K562 (cell line): ENCODE measurements at regions not wholly inside any gene's neighbourhood (a gene's known extent, or its start where the extent isn't known, plus 50 kb on each side); places are given as distances from the start of the nearest gene placed in this dataset.

Experiments used
- ATAC-seq: fragments of 200-7000 bp; cut with Tn5 transposase; 3 replicates; pipeline ENCODE4 v1.9.1; 2020; ENCODE audit warnings: moderate library complexity
- BruUV-seq: library from RNA; stranded (reverse); fragments of 400-500 nt; replicated peaks from 2 replicates; lab custom pipeline; 2021; lab: Mats Ljungman, UMichigan
- CTCF ChIA-PET: fragments of 300-600 bp; formaldehyde crosslinking; extraction: SDS; loops from one replicate; lab custom pipeline; 2021; ENCODE audit warnings: low intra/inter-chr PET ratio; lab: Yijun Ruan, JAX
- POLR2A ChIA-PET: fragments of 300-600, 350-650 bp; sonication (Branson Sonifier 250); formaldehyde crosslinking; extraction: SDS; loops from one replicate; lab custom pipeline; 2021; ENCODE audit warnings: antibody characterized with exemption, inconsistent platforms; lab: Yijun Ruan, JAX
- DNase-seq, 4 experiments: peaks; one replicate each; pipeline versions ENCODE4 v3.0.0 to v3.0.0-alpha.2; 2011 to 2018; ENCODE audit warnings: low spot score in 3 of 4, mixed read lengths in 3 of 4; ENCODE audit errors: extremely low read depth in 1 of 4
- FAIRE-seq: peaks from 2 replicates; lab custom pipeline; 2011; peaks lifted over from hg19 to GRCh38; lab: Jason Lieb, UNC
- H2AFZ ChIP-seq: 2 replicates; pipeline ENCODE4 v1.6.0; 2011; ENCODE audit warnings: low read depth, low read length, control low read depth, inconsistent platforms
- H3K27ac ChIP-seq: fragments of 200-600 bp; 3 replicates; pipeline ENCODE4 v1.8.0; 2011; ENCODE audit warnings: low read depth, mild to moderate bottlenecking, control low read depth, inconsistent platforms, low read length, moderate library complexity, mixed read lengths; ENCODE audit errors: extremely low read depth
- H3K27me3 ChIP-seq, 2 experiments: fragments of 300-600 bp in 1 of 2; 2 replicates in 1 of 2; 3 replicates in 1 of 2; pipeline versions ENCODE4 v1.6.0 to v1.8.0; 2011; ENCODE audit warnings: inconsistent platforms in 2 of 2, low read length in 2 of 2, mild to moderate bottlenecking in 1 of 2, mixed read lengths in 1 of 2, moderate library complexity in 1 of 2; ENCODE audit not compliant: control insufficient read depth in 2 of 2, insufficient read depth in 2 of 2
- H3K36me3 ChIP-seq: fragments of 300-600 bp; 3 replicates; pipeline ENCODE4 v1.8.0; 2011; ENCODE audit warnings: mild to moderate bottlenecking, low read length, inconsistent platforms; ENCODE audit not compliant: control insufficient read depth, insufficient read depth
- H3K4me1 ChIP-seq, 2 experiments: fragments of 200-600 bp in 1 of 2; replicated peaks in 1 of 2; 2 replicates in 1 of 2; 3 replicates in 1 of 2; pipeline versions ENCODE4 v1.5.1 to v1.8.0; 2011; ENCODE audit warnings: inconsistent platforms in 2 of 2, low read length in 2 of 2, mild to moderate bottlenecking in 1 of 2, mixed read lengths in 1 of 2, moderate library complexity in 1 of 2; ENCODE audit not compliant: control insufficient read depth in 2 of 2, insufficient read depth in 2 of 2
- H3K4me2 ChIP-seq: 2 replicates; pipeline ENCODE4 v1.6.1; 2011; ENCODE audit warnings: low read length, control low read depth, inconsistent platforms, mixed read lengths; ENCODE audit not compliant: insufficient read depth
- H3K4me3 ChIP-seq: fragments of 200-600 bp; sonication (generic), shearing (Covaris generic); 2 replicates; pipeline ENCODE4 v1.5.1; 2016; ENCODE audit warnings: control low read depth, inconsistent platforms
- H3K79me2 ChIP-seq: fragments of 200-600 bp; 3 replicates; pipeline ENCODE4 v1.8.0; 2011; ENCODE audit warnings: low read length, inconsistent platforms; ENCODE audit not compliant: control insufficient read depth, insufficient read depth
- H3K9ac ChIP-seq, 2 experiments: 2 replicates each; pipeline versions ENCODE4 v1.6.0 to v1.6.1; 2011; ENCODE audit warnings: low read depth in 2 of 2, low read length in 2 of 2, control low read depth in 1 of 2, inconsistent platforms in 1 of 2, mild to moderate bottlenecking in 1 of 2, mixed read lengths in 1 of 2; ENCODE audit not compliant: insufficient read depth in 1 of 2
- H3K9me1 ChIP-seq: one replicate; pipeline ENCODE4 v1.6.0; 2011; ENCODE audit warnings: inconsistent platforms, mild to moderate bottlenecking, low read length, moderate library complexity; ENCODE audit not compliant: control insufficient read depth, insufficient read depth
- H3K9me3 ChIP-seq: replicated peaks from 2 replicates; pipeline ENCODE4 v1.5.1; 2011; ENCODE audit warnings: low read depth, low read length, inconsistent platforms; ENCODE audit not compliant: control insufficient read depth, insufficient read depth
- H4K20me1 ChIP-seq: replicated peaks from 2 replicates; pipeline ENCODE4 v1.6.1; 2011; ENCODE audit warnings: low read length, inconsistent platforms, mixed read lengths; ENCODE audit not compliant: control insufficient read depth, insufficient read depth
- CBX2 ChIP-seq: fragments of 200-600 bp; sonication (generic); IDR thresholded peaks from one replicate; pipeline ENCODE4 v1.6.1; 2012; ENCODE audit warnings: mild to moderate bottlenecking, low read length, inconsistent platforms; ENCODE audit not compliant: insufficient read depth, poor library complexity, severe bottlenecking
- CREB1 ChIP-seq, 2 experiments: sonication (generic) in 1 of 2; formaldehyde crosslinking in 1 of 2; IDR thresholded peaks; 2 replicates each; pipeline versions ENCODE4 v1.6.1 to v1.8.0; 2012 to 2022; ENCODE audit warnings: inconsistent platforms in 1 of 2, mild to moderate bottlenecking in 1 of 2, missing genetic modification reagents in 1 of 2, moderate library complexity in 1 of 2
- KDM4B ChIP-seq, 2 experiments: fragments of 450-650 bp in 1 of 2; sonication (generic) in 1 of 2; IDR thresholded peaks; 2 replicates each; pipeline ENCODE4 v1.6.1; 2016 to 2017; ENCODE audit warnings: borderline replicate concordance in 2 of 2, antibody characterized with exemption in 1 of 2, low read depth in 1 of 2, mild to moderate bottlenecking in 1 of 2
- NRF1 ChIP-seq, 2 experiments: fragments of 450-650 bp; IDR thresholded peaks in 1 of 2; conservative IDR thresholded peaks in 1 of 2; 2 replicates each; pipeline ENCODE4 v1.6.1; 2014; ENCODE audit warnings: mild to moderate bottlenecking in 2 of 2
- TAF15 ChIP-seq: fragments of 200-400 bp; formaldehyde crosslinking; IDR thresholded peaks from 2 replicates; pipeline ENCODE4 v1.6.1; 2017; ENCODE audit warnings: mild to moderate bottlenecking, low read depth, low read length, moderate library complexity
- ZBTB8A ChIP-seq: fragments of 450-650 bp; IDR thresholded peaks from 2 replicates; pipeline ENCODE4 v1.6.1; 2018; ENCODE audit warnings: mild to moderate bottlenecking, moderate library complexity; ENCODE audit not compliant: partially characterized antibody
- ZNF699 ChIP-seq: fragments of 250-450 bp; sonication (Bioruptor Pico); IDR thresholded peaks from 2 replicates; pipeline ENCODE4 v1.8.0; 2021; ENCODE audit warnings: mild to moderate bottlenecking, moderate library complexity; ENCODE audit not compliant: insufficient replicate concordance
- WGBS: fragments of 100-300 bp; shearing (Covaris generic); methylation state at CpG from one replicate; pipeline ENCODE4 v1.1.6; 2016; ENCODE audit warnings: low coverage, mixed read lengths; ENCODE audit not compliant: insufficient coverage; ENCODE audit errors: missing lambda C conversion rate; 5-methylcytosine and 5-hydroxymethylcytosine counted together
- in situ Hi-C: fragments of 300-500 bp; cut with MboI; formaldehyde crosslinking; loops from 4 replicates; pipeline ENCODE4 v1.15.0; 2018; ENCODE audit warnings: inconsistent platforms, mixed read lengths
- intact Hi-C: fragments of 100-400 bp; cut with micrococcal nuclease; formaldehyde crosslinking; loops from 2 replicates; pipeline ENCODE4 v1.14.2; 2022
- TF ChIP-seq, protein P1 (sequence below): sonication (generic); formaldehyde crosslinking; IDR thresholded peaks from 2 replicates; pipeline ENCODE4 v1.9.0; 2022; ENCODE audit warnings: mild to moderate bottlenecking, missing genetic modification reagents
- TF ChIP-seq, protein P2 (sequence below): IDR thresholded peaks from 2 replicates; pipeline ENCODE4 v1.6.1; 2012; ENCODE audit warnings: low read depth, low read length, improper control_type of control experiment, borderline replicate concordance
- TF ChIP-seq, protein P3 (sequence below): fragments of 150-350 bp; conservative IDR thresholded peaks from 2 replicates; pipeline ENCODE4 v1.6.1; 2014; ENCODE audit warnings: low read length
- TF ChIP-seq, protein P4 (sequence below): sonication (generic); formaldehyde crosslinking; IDR thresholded peaks from 2 replicates; pipeline ENCODE4 v1.8.0; 2022; ENCODE audit warnings: missing genetic modification reagents, mild to moderate bottlenecking, borderline replicate concordance

DNA sequence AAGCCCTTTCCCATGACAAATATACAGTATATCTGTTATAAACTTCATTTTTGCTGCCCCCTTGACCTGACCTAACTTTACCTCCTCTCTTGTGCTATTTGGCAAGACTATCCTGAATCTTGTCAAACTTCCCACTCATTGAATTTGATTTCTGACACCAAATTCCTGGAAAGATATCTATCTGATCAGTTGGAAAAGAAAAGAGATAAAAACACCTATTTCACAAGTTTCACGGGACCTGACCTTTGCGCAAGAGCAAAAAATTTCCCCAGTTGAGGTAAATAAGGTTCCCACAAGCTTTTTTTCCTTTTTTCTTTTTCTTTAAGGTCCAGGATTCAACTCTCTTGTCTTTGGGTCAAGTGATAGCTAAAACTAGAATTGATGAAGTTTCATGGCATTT, 189.2 kb upstream of the LPP start:
- H4K20me1 ChIP-seq = no peaks in the 10 kb centered on the region
- H3K9me1 ChIP-seq = no peaks in the 10 kb centered on the region
- ATAC-seq (no peak), DNase-seq (no peak), FAIRE-seq (no peak)
- H2AFZ ChIP-seq = no peak overlapping the region
- TF ChIP-seq CREB1 (IDR thresholded peaks at IDR 0.05) = no peak
- TF ChIP-seq CREB1 (CRISPR knock-in tag; IDR thresholded peaks at IDR 0.05) = no peak
- TF ChIP-seq CBX2 = no peak
- TF ChIP-seq, protein P1, sequence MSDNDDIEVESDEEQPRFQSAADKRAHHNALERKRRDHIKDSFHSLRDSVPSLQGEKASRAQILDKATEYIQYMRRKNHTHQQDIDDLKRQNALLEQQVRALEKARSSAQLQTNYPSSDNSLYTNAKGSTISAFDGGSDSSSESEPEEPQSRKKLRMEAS (CRISPR knock-in tag) = no peak
- TF ChIP-seq ZNF699 = no peak
- TF ChIP-seq ZBTB8A = no peak
- TF ChIP-seq, protein P2, sequence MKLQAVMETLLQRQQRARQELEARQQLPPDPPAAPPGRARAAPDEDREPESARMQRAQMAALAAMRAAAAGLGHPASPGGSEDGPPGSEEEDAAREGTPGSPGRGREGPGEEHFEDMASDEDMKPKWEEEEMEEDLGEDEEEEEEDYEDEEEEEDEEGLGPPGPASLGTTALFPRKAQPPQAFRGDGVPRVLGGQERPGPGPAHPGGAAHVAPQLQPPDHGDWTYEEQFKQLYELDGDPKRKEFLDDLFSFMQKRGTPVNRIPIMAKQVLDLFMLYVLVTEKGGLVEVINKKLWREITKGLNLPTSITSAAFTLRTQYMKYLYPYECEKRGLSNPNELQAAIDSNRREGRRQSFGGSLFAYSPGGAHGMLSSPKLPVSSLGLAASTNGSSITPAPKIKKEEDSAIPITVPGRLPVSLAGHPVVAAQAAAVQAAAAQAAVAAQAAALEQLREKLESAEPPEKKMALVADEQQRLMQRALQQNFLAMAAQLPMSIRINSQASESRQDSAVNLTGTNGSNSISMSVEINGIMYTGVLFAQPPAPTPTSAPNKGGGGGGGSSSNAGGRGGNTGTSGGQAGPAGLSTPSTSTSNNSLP = no peak
- no peak for TF ChIP-seq KDM4B (IDR thresholded peaks at IDR 0.05; ENCODE audit: borderline replicate concordance in 2 of 2, low read depth in 1 of 2)
- TF ChIP-seq TAF15 = no peak
- TF ChIP-seq, protein P3, sequence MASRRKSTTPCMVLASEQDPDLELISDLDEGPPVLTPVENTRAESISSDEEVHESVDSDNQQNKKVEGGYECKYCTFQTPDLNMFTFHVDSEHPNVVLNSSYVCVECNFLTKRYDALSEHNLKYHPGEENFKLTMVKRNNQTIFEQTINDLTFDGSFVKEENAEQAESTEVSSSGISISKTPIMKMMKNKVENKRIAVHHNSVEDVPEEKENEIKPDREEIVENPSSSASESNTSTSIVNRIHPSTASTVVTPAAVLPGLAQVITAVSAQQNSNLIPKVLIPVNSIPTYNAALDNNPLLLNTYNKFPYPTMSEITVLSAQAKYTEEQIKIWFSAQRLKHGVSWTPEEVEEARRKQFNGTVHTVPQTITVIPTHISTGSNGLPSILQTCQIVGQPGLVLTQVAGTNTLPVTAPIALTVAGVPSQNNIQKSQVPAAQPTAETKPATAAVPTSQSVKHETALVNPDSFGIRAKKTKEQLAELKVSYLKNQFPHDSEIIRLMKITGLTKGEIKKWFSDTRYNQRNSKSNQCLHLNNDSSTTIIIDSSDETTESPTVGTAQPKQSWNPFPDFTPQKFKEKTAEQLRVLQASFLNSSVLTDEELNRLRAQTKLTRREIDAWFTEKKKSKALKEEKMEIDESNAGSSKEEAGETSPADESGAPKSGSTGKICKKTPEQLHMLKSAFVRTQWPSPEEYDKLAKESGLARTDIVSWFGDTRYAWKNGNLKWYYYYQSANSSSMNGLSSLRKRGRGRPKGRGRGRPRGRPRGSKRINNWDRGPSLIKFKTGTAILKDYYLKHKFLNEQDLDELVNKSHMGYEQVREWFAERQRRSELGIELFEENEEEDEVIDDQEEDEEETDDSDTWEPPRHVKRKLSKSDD = no peak
- TF ChIP-seq, protein P4, sequence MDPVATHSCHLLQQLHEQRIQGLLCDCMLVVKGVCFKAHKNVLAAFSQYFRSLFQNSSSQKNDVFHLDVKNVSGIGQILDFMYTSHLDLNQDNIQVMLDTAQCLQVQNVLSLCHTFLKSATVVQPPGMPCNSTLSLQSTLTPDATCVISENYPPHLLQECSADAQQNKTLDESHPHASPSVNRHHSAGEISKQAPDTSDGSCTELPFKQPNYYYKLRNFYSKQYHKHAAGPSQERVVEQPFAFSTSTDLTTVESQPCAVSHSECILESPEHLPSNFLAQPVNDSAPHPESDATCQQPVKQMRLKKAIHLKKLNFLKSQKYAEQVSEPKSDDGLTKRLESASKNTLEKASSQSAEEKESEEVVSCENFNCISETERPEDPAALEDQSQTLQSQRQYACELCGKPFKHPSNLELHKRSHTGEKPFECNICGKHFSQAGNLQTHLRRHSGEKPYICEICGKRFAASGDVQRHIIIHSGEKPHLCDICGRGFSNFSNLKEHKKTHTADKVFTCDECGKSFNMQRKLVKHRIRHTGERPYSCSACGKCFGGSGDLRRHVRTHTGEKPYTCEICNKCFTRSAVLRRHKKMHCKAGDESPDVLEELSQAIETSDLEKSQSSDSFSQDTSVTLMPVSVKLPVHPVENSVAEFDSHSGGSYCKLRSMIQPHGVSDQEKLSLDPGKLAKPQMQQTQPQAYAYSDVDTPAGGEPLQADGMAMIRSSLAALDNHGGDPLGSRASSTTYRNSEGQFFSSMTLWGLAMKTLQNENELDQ (CRISPR knock-in tag) = no peak
- TF ChIP-seq NRF1 (conservative IDR thresholded peaks at IDR 0.05 in 1 of 2, IDR thresholded peaks at IDR 0.05 in 1 of 2) = no peak
- H3K9ac ChIP-seq = no peak overlapping the region
- no peak overlapping the region for H3K4me3 ChIP-seq
- H3K36me3 ChIP-seq = no peaks in the 10 kb centered on the region
- H3K4me1 ChIP-seq = no peaks in the 10 kb centered on the region
- no peak overlapping the region for H3K27ac ChIP-seq
- no peaks in the 10 kb centered on the region for H3K27me3 ChIP-seq
- intact Hi-C loops = no loop called here
- no peak overlapping the region for H3K4me2 ChIP-seq
- POLR2A ChIA-PET = no interaction called here
- H3K79me2 ChIP-seq = no peaks in the 10 kb centered on the region
- no TSS peak for BruUV-seq
- in situ Hi-C loops = no loop called here
- CTCF ChIA-PET = no interaction called here
- H3K9me3 ChIP-seq = no peaks in the 10 kb centered on the region
- WGBS = 20% methylated on average over 2 of the region's 2 CpGs
